T-helper 17 cell (primary cell): ENCODE measurements at regions not wholly inside any gene's neighbourhood (a gene's known extent, or its start where the extent isn't known, plus 50 kb on each side); places are given as distances from the start of the nearest gene placed in this dataset.
"Not testable (repeated sequence)": the region's sequence is repeated elsewhere in the genome, so short reads cannot be mapped to it uniquely, and the experiment has no call there.

Experiments
- ATAC-seq: fragments of 150-1000 bp; cut with Tn5 transposase; 2 replicates; pipeline ENCODE4 v1.10.0; 2021; ENCODE audit warnings: mild to moderate bottlenecking, moderate library complexity
- DNase-seq, 3 donors: peaks; one replicate each; pipeline versions ENCODE4 v3.0.0 to v3.0.0-alpha.2; 2020 to 2021
- H3K9me3 ChIP-seq: one replicate; pipeline ENCODE4 v1.7.0; 2013; ENCODE audit warnings: low read length, mild to moderate bottlenecking; ENCODE audit not compliant: control insufficient read depth, poor library complexity, severe bottlenecking
- H3K27ac Mint-ChIP-seq: one replicate; pipeline ENCODE4 v1.8.0; 2022; ENCODE audit warnings: mild to moderate bottlenecking, moderate library complexity, mixed read lengths
- H3K27me3 Mint-ChIP-seq: one replicate; pipeline ENCODE4 v1.8.0; 2022; ENCODE audit warnings: mixed read lengths
- H3K36me3 Mint-ChIP-seq: one replicate; pipeline ENCODE4 v1.8.0; 2022; ENCODE audit warnings: low read depth, mixed read lengths
- H3K4me1 Mint-ChIP-seq: one replicate; pipeline ENCODE4 v1.8.0; 2022; ENCODE audit warnings: mild to moderate bottlenecking, mixed read lengths
- H3K4me3 Mint-ChIP-seq: one replicate; pipeline ENCODE4 v1.8.0; 2022; ENCODE audit warnings: mild to moderate bottlenecking, moderate library complexity, mixed read lengths

GRCh38 chr1:143786381-143786780, 185.4 kb downstream of the FAM72C start:
- not testable (repeated sequence) for H3K36me3 Mint-ChIP-seq, DNase-seq, H3K4me3 Mint-ChIP-seq, H3K27me3 Mint-ChIP-seq, H3K4me1 Mint-ChIP-seq, H3K9me3 ChIP-seq, H3K27ac Mint-ChIP-seq, ATAC-seq

- H3K27ac Mint-ChIP-seq, ATAC-seq, H3K36me3 Mint-ChIP-seq, H3K9me3 ChIP-seq, H3K27me3 Mint-ChIP-seq, DNase-seq, H3K4me3 Mint-ChIP-seq, H3K4me1 Mint-ChIP-seq: not testable (repeated sequence)
Observed at GRCh38 chr1:143785883-143786282, 185.9 kb downstream of the FAM72C start.

GRCh38 chr1:143784239-143784882, 187.4 kb downstream of the FAM72C start:
- not testable (repeated sequence) for H3K4me1 Mint-ChIP-seq, H3K36me3 Mint-ChIP-seq, H3K27me3 Mint-ChIP-seq, H3K4me3 Mint-ChIP-seq, H3K9me3 ChIP-seq, DNase-seq, H3K27ac Mint-ChIP-seq
- ATAC-seq, result peak; percentile 92

GRCh38 chr1:143778178-143778577, 193.6 kb downstream of the FAM72C start:
- not testable (repeated sequence) for H3K4me3 Mint-ChIP-seq, H3K9me3 ChIP-seq, H3K27ac Mint-ChIP-seq, H3K4me1 Mint-ChIP-seq, DNase-seq, H3K36me3 Mint-ChIP-seq, H3K27me3 Mint-ChIP-seq
- ATAC-seq, result peak; percentile 84

GRCh38 chr1:143764831-143765230, 207.0 kb downstream of the FAM72C start:
- H3K4me3 Mint-ChIP-seq, ATAC-seq, H3K27ac Mint-ChIP-seq, DNase-seq, H3K9me3 ChIP-seq, H3K36me3 Mint-ChIP-seq, H3K4me1 Mint-ChIP-seq: not testable (repeated sequence)
- peaks cover 12% of the 10 kb centered on the region for H3K27me3 Mint-ChIP-seq

- DNase-seq, H3K9me3 ChIP-seq, H3K4me3 Mint-ChIP-seq, H3K36me3 Mint-ChIP-seq, H3K27ac Mint-ChIP-seq, H3K4me1 Mint-ChIP-seq, ATAC-seq: not testable (repeated sequence)
- peaks cover 14% of the 10 kb centered on the region for H3K27me3 Mint-ChIP-seq
Observed at GRCh38 chr1:143760366-143760765, 211.4 kb downstream of the FAM72C start.

- not testable (repeated sequence) for H3K9me3 ChIP-seq, ATAC-seq, H3K27ac Mint-ChIP-seq, DNase-seq, H3K36me3 Mint-ChIP-seq, H3K4me3 Mint-ChIP-seq, H3K4me1 Mint-ChIP-seq
- H3K27me3 Mint-ChIP-seq, result peaks cover 20% of the 10 kb centered on the region
Observed at GRCh38 chr1:143755961-143756360, 215.8 kb downstream of the FAM72C start.

GRCh38 chr1:143748906-143749305, 222.9 kb downstream of the FAM72C start:
- no peak for ATAC-seq
- H3K9me3 ChIP-seq, result no peaks in the 10 kb centered on the region
- DNase-seq, result no peak
- peaks cover 29% of the 10 kb centered on the region for H3K27me3 Mint-ChIP-seq
- H3K4me1 Mint-ChIP-seq, result no peaks in the 10 kb centered on the region
- no peak overlapping the region for H3K4me3 Mint-ChIP-seq
- no peaks in the 10 kb centered on the region for H3K36me3 Mint-ChIP-seq
- no peak overlapping the region for H3K27ac Mint-ChIP-seq

- DNase-seq (no peak), ATAC-seq (no peak)
- H3K9me3 ChIP-seq, result no peaks in the 10 kb centered on the region
- H3K36me3 Mint-ChIP-seq, result peaks cover 3% of the 10 kb centered on the region
- H3K4me1 Mint-ChIP-seq, result peaks cover 2% of the 10 kb centered on the region
- H3K27me3 Mint-ChIP-seq, result peaks cover 50% of the 10 kb centered on the region
- H3K27ac Mint-ChIP-seq, result no peak overlapping the region
- H3K4me3 Mint-ChIP-seq, result peak overlapping the region; percentile 31
Observed at GRCh38 chr1:143736562-143736961, 235.2 kb downstream of the FAM72C start.

- Mint-ChIP-seq H3K27ac (no peak overlapping the region), H3K4me3 (no peak overlapping the region), H3K27me3 (peaks cover 56% of the 10 kb centered on the region), H3K36me3 (peaks cover 3% of the 10 kb centered on the region), H3K4me1 (peaks cover 2% of the 10 kb centered on the region)
- no peak for DNase-seq
- no peak for ATAC-seq
- no peaks in the 10 kb centered on the region for H3K9me3 ChIP-seq
Observed at GRCh38 chr1:143735764-143736461, 235.9 kb downstream of the FAM72C start.

GRCh38 chr1:143734261-143734660, 237.5 kb downstream of the FAM72C start:
- not testable (repeated sequence) for H3K9me3 ChIP-seq, H3K36me3 Mint-ChIP-seq, ATAC-seq, DNase-seq, H3K27ac Mint-ChIP-seq, H3K4me1 Mint-ChIP-seq, H3K4me3 Mint-ChIP-seq
- peaks cover 59% of the 10 kb centered on the region for H3K27me3 Mint-ChIP-seq

- not testable (repeated sequence) for ATAC-seq, H3K36me3 Mint-ChIP-seq, H3K4me1 Mint-ChIP-seq, H3K27ac Mint-ChIP-seq, DNase-seq, H3K9me3 ChIP-seq
- H3K27me3 Mint-ChIP-seq, result peaks cover 55% of the 10 kb centered on the region
- H3K4me3 Mint-ChIP-seq, result peak overlapping the region; percentile 19
Observed at GRCh38 chr1:143730890-143731289, 240.9 kb downstream of the FAM72C start.

GRCh38 chr1:143729449-143730111, 242.2 kb downstream of the FAM72C start:
- peak overlapping the region; percentile 67 for H3K27ac Mint-ChIP-seq
- ATAC-seq (peak; percentile 80), DNase-seq (peak in 1 of 3 donors; percentile 29)

More at GRCh38 chr1:143729449-143730111, 242.2 kb downstream of the FAM72C start:
- not testable (repeated sequence) for H3K4me1 Mint-ChIP-seq, H3K9me3 ChIP-seq, H3K36me3 Mint-ChIP-seq
- Mint-ChIP-seq H3K4me3 (peak overlapping the region; percentile 77), H3K27me3 (peaks cover 48% of the 10 kb centered on the region)
